Activated T-helper 2 cell treated with anti-CD3 and anti-CD28 coated beads, Interferon-gamma antibody, Interleukin-2, Interleukin-4, amounts not matched to agents 10 μg/mL and 5 μg/mL and 100 μg/mL, durations not matched to agents 14 hours and 24 hours and 36 hours (primary cell): ENCODE measurements at regions not wholly inside any gene's neighbourhood (a gene's known extent, or its start where the extent isn't known, plus 50 kb on each side); places are given as distances from the start of the nearest gene placed in this dataset.

Source experiments
- DNase-seq: peaks from one replicate; pipeline ENCODE4 v3.0.0; 2021; ENCODE audit warnings: low spot score
- H3K27ac Mint-ChIP-seq: one replicate; pipeline ENCODE4 v1.8.0; 2021; ENCODE audit warnings: mixed read lengths
- H3K27me3 Mint-ChIP-seq: one replicate; pipeline ENCODE4 v1.8.0; 2021; ENCODE audit warnings: low read depth, mixed read lengths
- H3K36me3 Mint-ChIP-seq: one replicate; pipeline ENCODE4 v1.8.0; 2021; ENCODE audit warnings: low read depth, mixed read lengths
- H3K4me1 Mint-ChIP-seq: one replicate; pipeline ENCODE4 v1.8.0; 2021; ENCODE audit warnings: low read depth, mixed read lengths
- H3K4me3 Mint-ChIP-seq: one replicate; pipeline ENCODE4 v1.8.0; 2021; ENCODE audit warnings: low read depth, mild to moderate bottlenecking, moderate library complexity, mixed read lengths
- H3K9me3 Mint-ChIP-seq: one replicate; pipeline ENCODE4 v1.8.0; 2021; ENCODE audit warnings: mixed read lengths
- intact Hi-C: fragments of 100-400 bp; cut with micrococcal nuclease; formaldehyde crosslinking; loops from one replicate; pipeline ENCODE4 v1.15.1; 2023

- Mint-ChIP-seq H3K4me1 (no peaks in the 10 kb centered on the region), H3K36me3 (no peaks in the 10 kb centered on the region), H3K9me3 (peaks cover 12% of the 10 kb centered on the region), H3K27me3 (no peaks in the 10 kb centered on the region), H3K4me3 (no peak overlapping the region), H3K27ac (no peak overlapping the region)
- DNase-seq = no peak
- intact Hi-C loops = no loop called here
These were observed 367.6 kb upstream of the TSHZ3 start for GRCh38 chr19:31716826-31717225.

GRCh38 chr19:31717269-31717923 is 368.2 kb upstream of the TSHZ3 start:
- Mint-ChIP-seq H3K27ac (no peak overlapping the region), H3K36me3 (no peaks in the 10 kb centered on the region), H3K4me1 (no peaks in the 10 kb centered on the region), H3K4me3 (no peak overlapping the region), H3K27me3 (no peaks in the 10 kb centered on the region), H3K9me3 (peaks cover 11% of the 10 kb centered on the region)
- intact Hi-C loops = no loop called here
- no peak for DNase-seq

- intact Hi-C loops = no loop called here
- Mint-ChIP-seq H3K36me3 (no peaks in the 10 kb centered on the region), H3K4me3 (no peak overlapping the region), H3K27ac (no peak overlapping the region), H3K27me3 (no peaks in the 10 kb centered on the region), H3K9me3 (peaks cover 5% of the 10 kb centered on the region), H3K4me1 (no peaks in the 10 kb centered on the region)
- no peak for DNase-seq
These were observed 368.8 kb upstream of the TSHZ3 start for GRCh38 chr19:31718032-31718431.

GRCh38 chr19:31718898-31719297 is 369.7 kb upstream of the TSHZ3 start:
- no peak overlapping the region for H3K4me3 Mint-ChIP-seq
- no peaks in the 10 kb centered on the region for H3K36me3 Mint-ChIP-seq
- H3K4me1 Mint-ChIP-seq = no peaks in the 10 kb centered on the region
- intact Hi-C loops = no loop called here
- no peak overlapping the region for H3K27ac Mint-ChIP-seq
- no peaks in the 10 kb centered on the region for H3K9me3 Mint-ChIP-seq
- no peak for DNase-seq
- no peaks in the 10 kb centered on the region for H3K27me3 Mint-ChIP-seq

GRCh38 chr19:31723101-31723500 is 373.9 kb upstream of the TSHZ3 start:
- DNase-seq = no peak
- no peaks in the 10 kb centered on the region for H3K27me3 Mint-ChIP-seq
- no peaks in the 10 kb centered on the region for H3K9me3 Mint-ChIP-seq
- intact Hi-C loops = no loop called here
- H3K4me3 Mint-ChIP-seq = no peak overlapping the region
- no peaks in the 10 kb centered on the region for H3K4me1 Mint-ChIP-seq
- no peak overlapping the region for H3K27ac Mint-ChIP-seq
- H3K36me3 Mint-ChIP-seq = no peaks in the 10 kb centered on the region

GRCh38 chr19:31725051-31725450 is 375.8 kb upstream of the TSHZ3 start:
- H3K9me3 Mint-ChIP-seq = no peaks in the 10 kb centered on the region
- no peak overlapping the region for H3K4me3 Mint-ChIP-seq
- no peak for DNase-seq
- H3K4me1 Mint-ChIP-seq = no peaks in the 10 kb centered on the region
- no peaks in the 10 kb centered on the region for H3K27me3 Mint-ChIP-seq
- no peaks in the 10 kb centered on the region for H3K36me3 Mint-ChIP-seq
- intact Hi-C loops = no loop called here
- no peak overlapping the region for H3K27ac Mint-ChIP-seq

DNA sequence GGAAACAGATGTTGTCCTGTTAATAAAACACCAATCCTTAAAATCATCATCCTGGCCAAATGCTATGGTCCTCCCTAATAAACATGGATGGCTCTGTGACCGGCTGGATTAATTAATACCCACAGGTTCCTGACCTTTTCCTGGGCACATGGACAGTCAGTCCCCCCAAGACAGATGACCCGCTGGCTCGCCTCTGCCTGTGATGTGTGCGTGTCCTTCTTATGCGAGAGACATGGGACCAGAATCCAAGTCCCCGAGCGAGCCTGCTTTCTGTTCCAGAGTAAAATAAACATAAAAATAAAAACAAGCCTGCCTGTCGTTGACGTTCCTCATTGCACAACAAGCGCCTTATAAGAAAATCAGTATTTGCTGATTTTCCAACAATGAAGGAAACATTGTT is 378.3 kb upstream of the TSHZ3 start:
- no peaks in the 10 kb centered on the region for H3K9me3 Mint-ChIP-seq
- no peaks in the 10 kb centered on the region for H3K36me3 Mint-ChIP-seq
- no peak for DNase-seq
- no peaks in the 10 kb centered on the region for H3K27me3 Mint-ChIP-seq
- H3K27ac Mint-ChIP-seq = no peak overlapping the region
- intact Hi-C loops = no loop called here
- no peak overlapping the region for H3K4me3 Mint-ChIP-seq
- H3K4me1 Mint-ChIP-seq = no peaks in the 10 kb centered on the region

- Mint-ChIP-seq H3K4me3 (no peak overlapping the region), H3K36me3 (no peaks in the 10 kb centered on the region), H3K9me3 (no peaks in the 10 kb centered on the region), H3K27me3 (no peaks in the 10 kb centered on the region), H3K27ac (no peak overlapping the region), H3K4me1 (no peaks in the 10 kb centered on the region)
- intact Hi-C loops = no loop called here
- DNase-seq = no peak
These were observed 381.0 kb upstream of the TSHZ3 start for GRCh38 chr19:31730270-31730669.

- intact Hi-C loops = no loop called here
- Mint-ChIP-seq H3K27me3 (no peaks in the 10 kb centered on the region), H3K4me1 (no peaks in the 10 kb centered on the region), H3K27ac (no peak overlapping the region), H3K36me3 (no peaks in the 10 kb centered on the region), H3K9me3 (no peaks in the 10 kb centered on the region), H3K4me3 (no peak overlapping the region)
- no peak for DNase-seq
These were observed 384.4 kb upstream of the TSHZ3 start for GRCh38 chr19:31733591-31733990.

DNA sequence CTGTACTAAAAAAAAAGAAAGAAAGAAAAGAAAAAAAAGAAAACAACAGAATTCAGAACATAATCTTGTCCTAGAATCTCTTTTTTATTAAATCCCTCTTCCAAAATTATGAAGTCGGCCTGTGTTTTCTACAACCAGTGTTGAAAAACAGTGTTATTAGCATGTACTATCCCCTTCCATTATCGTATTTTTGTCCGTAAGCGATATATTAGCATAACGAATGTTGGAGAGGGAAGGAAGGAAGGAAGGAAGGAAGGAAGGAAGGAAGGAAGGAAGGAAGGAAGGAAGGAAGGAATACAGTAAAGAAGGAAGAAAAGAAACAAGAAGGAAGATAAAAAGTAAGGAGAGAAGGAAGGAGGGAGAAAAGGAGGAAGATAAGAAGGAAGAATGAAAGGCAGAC is 393.0 kb upstream of the TSHZ3 start:
- H3K9me3 Mint-ChIP-seq = peaks cover 4% of the 10 kb centered on the region
- H3K4me1 Mint-ChIP-seq = no peaks in the 10 kb centered on the region
- H3K36me3 Mint-ChIP-seq = no peaks in the 10 kb centered on the region
- intact Hi-C loops = no loop called here
- no peak overlapping the region for H3K4me3 Mint-ChIP-seq
- H3K27ac Mint-ChIP-seq = no peak overlapping the region
- H3K27me3 Mint-ChIP-seq = no peaks in the 10 kb centered on the region
- DNase-seq = no peak

DNA sequence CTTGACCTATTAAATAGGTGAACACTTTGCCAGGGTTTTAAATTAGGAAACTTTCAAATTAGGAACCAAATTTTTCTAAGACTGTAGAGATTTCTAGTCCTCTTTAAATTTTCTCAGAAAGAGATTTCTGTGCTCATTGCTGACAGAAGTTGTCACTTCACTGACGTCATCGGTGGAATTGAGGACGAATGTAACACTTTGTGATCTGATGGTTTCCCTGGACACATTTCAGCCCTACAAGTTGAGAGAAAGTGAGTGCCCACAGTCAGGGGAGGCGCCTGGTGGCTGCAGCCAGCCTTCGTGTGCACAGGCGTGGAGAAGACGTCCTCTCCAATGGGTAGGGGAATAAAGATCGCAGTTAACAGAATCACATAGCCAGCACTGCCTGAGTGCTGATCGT is 396.5 kb upstream of the TSHZ3 start:
- no peaks in the 10 kb centered on the region for H3K36me3 Mint-ChIP-seq
- DNase-seq = no peak
- no peak overlapping the region for H3K4me3 Mint-ChIP-seq
- intact Hi-C loops = no loop called here
- H3K27me3 Mint-ChIP-seq = no peaks in the 10 kb centered on the region
- no peak overlapping the region for H3K27ac Mint-ChIP-seq
- H3K4me1 Mint-ChIP-seq = no peaks in the 10 kb centered on the region
- H3K9me3 Mint-ChIP-seq = peaks cover 4% of the 10 kb centered on the region

- H3K4me3 Mint-ChIP-seq = no peak overlapping the region
- H3K4me1 Mint-ChIP-seq = no peaks in the 10 kb centered on the region
- intact Hi-C loops = no loop called here
These were observed 400.0 kb upstream of the TSHZ3 start for GRCh38 chr19:31749231-31749630.

DNA sequence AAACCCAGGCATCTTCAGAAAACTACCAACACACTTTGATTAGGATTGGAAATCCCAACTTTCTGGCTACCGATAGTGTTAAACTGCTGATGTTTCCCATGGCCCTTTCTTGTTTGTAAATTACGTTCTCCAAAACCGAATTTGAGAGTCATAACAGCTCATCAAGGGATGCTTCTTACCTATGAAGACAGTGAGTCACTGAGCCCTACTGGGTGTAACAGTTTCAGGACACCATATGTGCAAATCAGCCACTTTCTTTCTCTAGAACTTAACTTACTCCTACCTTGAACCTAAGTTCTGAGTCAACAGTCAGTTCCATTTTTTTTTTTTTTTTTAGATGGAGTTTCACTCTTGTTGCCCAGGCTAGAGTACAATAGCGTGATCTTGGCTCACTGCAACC is 410.1 kb upstream of the TSHZ3 start:
- H3K27me3 Mint-ChIP-seq = no peaks in the 10 kb centered on the region
- no peak overlapping the region for H3K27ac Mint-ChIP-seq
- intact Hi-C loops = no loop called here
- peaks cover 7% of the 10 kb centered on the region for H3K9me3 Mint-ChIP-seq
- no peak overlapping the region for H3K4me3 Mint-ChIP-seq
- no peaks in the 10 kb centered on the region for H3K36me3 Mint-ChIP-seq
- no peaks in the 10 kb centered on the region for H3K4me1 Mint-ChIP-seq
- DNase-seq = no peak

More at GRCh38 chr19:31749231-31749630, 400.0 kb upstream of the TSHZ3 start:
- DNase-seq = no peak
- H3K9me3 Mint-ChIP-seq = peaks cover 14% of the 10 kb centered on the region
- H3K36me3 Mint-ChIP-seq = no peaks in the 10 kb centered on the region
- no peak overlapping the region for H3K27ac Mint-ChIP-seq
- H3K27me3 Mint-ChIP-seq = no peaks in the 10 kb centered on the region
